ENCODE measurements at regions not wholly inside any gene's neighbourhood (a gene's known extent, or its start where the extent isn't known, plus 50 kb on each side); places are given as distances from the start of the nearest gene placed in this dataset.

DNA sequence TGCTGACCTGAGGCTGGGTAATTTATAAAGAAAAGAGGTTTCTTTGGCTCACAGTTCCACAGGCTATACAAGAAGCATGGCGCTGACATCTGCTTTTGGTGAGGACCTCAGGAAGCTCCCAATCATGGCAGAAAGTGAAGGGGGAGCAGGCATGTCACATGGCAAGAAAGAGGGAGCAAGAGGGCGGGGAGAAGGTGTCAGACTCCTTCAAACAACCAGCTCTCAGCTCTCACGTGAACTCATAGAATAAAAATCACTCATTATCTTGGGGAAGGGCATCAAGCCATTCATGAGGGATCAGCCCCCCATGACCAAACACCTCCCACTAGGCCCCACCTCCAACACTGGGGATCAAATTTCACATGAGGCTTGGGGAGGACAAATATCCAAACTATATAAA is 266.8 kb downstream of the RHOU start:
- no peak overlapping the region for H3K4me3 ChIP-seq (ENCODE audit: low read depth, low read length)
- no peak for TF ChIP-seq CTCF (IDR thresholded peaks at IDR 0.05; ENCODE audit: insufficient read depth, low read depth, low read length)
- no peak for DNase-seq (ENCODE audit: low read depth)

DNA sequence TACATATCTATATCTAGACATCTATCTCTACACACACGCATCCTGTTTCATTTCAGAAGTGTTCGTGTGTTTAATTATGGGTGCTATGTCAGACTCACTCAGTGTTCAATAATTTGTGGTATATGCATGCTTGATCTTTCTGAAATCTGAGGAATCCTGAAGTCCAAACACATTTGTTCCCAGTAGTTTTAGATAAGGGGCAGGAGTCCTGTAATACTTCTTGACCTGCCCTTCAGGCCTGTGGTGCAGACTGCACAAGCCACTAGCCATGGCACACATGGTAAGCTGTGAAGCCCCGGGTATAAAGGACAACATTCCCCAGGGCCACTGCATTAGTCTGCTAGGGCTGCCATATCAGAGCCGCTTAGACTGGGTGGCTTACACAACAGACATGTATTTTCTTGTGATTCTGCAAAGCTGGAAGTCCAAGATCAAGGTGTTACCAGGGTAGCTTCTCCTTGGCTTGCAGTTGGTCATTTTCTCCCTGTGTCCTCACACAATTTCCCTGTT is 267.2 kb downstream of the RHOU start:
- TF ChIP-seq CTCF (IDR thresholded peaks at IDR 0.05; ENCODE audit: insufficient read depth, low read depth, low read length): no peak
- no peak overlapping the region for H3K4me3 ChIP-seq (ENCODE audit: low read depth, low read length)
- no peak for DNase-seq (ENCODE audit: low read depth)

GRCh38 chr1:229003233-229004031 is 267.5 kb upstream of the RAB4A start:
- DNase-seq (ENCODE audit: low read depth): no peak
- no peak for TF ChIP-seq CTCF (IDR thresholded peaks at IDR 0.05; ENCODE audit: insufficient read depth, low read depth, low read length)
- no peak overlapping the region for H3K4me3 ChIP-seq (ENCODE audit: low read depth, low read length)

DNA sequence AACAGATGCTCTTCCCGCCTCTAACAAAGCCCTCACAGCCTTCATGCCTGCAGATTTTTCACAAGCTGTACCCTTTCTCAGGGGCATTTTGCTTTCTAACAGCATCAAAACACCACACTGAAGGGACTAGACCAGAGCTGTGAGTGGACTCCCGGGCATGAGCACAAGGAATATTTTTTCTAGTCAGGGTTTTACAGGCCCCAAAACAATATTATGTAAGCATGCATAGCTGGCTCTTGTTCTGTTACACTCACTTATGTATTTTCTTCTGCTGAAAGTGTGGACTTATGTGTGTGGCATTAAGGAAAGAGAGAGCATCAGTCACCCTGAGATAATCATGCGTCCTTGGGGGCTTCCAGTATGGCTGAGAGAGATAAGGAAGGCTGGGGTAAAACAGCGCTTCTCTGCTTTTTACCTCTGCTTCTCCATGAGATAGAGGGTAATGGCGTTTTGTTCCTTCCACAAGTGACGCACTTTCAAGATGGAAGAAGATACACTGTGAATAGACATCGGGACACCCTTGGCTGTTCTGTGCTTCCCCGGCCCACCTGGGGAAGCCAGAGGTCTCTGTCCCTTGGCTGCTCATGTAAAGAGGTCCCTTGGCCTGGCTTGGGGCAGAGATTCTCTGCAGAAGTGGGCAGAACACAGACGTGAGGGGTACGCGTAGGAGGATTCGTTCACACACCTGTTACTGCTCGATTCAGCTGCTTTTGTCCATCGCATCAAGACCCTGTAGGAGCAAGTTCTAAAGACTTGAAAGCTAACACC is 266.7 kb upstream of the RAB4A start:
- DNase-seq (ENCODE audit: low read depth): no peak
- no peak overlapping the region for H3K4me3 ChIP-seq (ENCODE audit: low read depth, low read length)
- no peak for TF ChIP-seq CTCF (IDR thresholded peaks at IDR 0.05; ENCODE audit: insufficient read depth, low read depth, low read length)

DNA sequence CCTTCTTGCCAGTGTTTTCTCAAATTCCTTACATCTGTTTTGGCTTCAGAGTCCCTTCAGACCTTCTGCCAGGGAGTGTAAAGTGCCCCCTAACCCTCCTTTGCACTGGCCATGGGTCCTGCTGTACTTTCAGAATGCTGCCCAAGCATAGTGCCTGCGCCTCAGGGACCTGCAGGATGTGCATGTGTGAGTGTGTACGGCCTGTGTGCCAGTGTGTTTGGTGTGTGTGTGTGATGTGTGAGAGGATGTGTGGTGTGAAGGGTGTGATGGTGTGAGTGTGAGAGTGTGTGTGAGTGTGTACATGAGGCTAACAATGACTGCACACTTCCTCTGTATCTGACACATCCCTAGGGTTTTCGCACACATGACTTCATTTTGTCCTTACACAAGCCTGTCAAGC is 265.8 kb upstream of the RAB4A start:
- no peak for DNase-seq (ENCODE audit: low read depth)
- no peak for TF ChIP-seq CTCF (IDR thresholded peaks at IDR 0.05; ENCODE audit: insufficient read depth, low read depth, low read length)
- H3K4me3 ChIP-seq (ENCODE audit: low read depth, low read length): no peak overlapping the region

- no peak for TF ChIP-seq CTCF (IDR thresholded peaks at IDR 0.05; ENCODE audit: insufficient read depth, low read depth, low read length)
- no peak overlapping the region for H3K4me3 ChIP-seq (ENCODE audit: low read depth, low read length)
- no peak for DNase-seq (ENCODE audit: low read depth)
Measured at GRCh38 chr1:229005556-229005955, 265.4 kb upstream of the RAB4A start.
